Colon (tissue), 2 donors: ENCODE measurements at regions not wholly inside any gene's neighbourhood (a gene's known extent, or its start where the extent isn't known, plus 50 kb on each side); places are given as distances from the start of the nearest gene placed in this dataset.
A peak's percentile ranks its signal among the peaks of the same experiment; 100 is the strongest.

Source experiments
- FAIRE-seq: peaks from 2 replicates; lab custom pipeline; 2012; peaks lifted over from hg19 to GRCh38; lab: Jason Lieb, UNC
- donor health status: control.
- donor health status: control.

DNA sequence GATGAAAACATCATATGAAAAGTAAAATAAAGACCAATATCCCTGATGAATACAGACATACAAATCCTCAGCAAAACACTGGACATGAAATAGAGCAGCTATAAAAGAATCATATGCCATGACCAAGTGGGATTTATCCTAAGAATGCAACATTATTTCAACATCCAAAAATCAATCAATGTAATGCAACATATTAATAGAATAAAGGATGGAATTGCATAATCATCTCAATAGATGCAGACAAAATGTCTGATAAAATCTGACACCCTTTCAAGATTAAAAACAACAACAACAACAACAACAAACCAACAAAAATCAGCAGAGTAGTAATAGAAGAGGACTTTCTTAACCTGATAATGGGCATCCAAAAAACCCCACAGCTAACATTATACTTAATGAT, 63.8 kb upstream of the IL1R1 start:
- FAIRE-seq, result peak; percentile 57

DNA sequence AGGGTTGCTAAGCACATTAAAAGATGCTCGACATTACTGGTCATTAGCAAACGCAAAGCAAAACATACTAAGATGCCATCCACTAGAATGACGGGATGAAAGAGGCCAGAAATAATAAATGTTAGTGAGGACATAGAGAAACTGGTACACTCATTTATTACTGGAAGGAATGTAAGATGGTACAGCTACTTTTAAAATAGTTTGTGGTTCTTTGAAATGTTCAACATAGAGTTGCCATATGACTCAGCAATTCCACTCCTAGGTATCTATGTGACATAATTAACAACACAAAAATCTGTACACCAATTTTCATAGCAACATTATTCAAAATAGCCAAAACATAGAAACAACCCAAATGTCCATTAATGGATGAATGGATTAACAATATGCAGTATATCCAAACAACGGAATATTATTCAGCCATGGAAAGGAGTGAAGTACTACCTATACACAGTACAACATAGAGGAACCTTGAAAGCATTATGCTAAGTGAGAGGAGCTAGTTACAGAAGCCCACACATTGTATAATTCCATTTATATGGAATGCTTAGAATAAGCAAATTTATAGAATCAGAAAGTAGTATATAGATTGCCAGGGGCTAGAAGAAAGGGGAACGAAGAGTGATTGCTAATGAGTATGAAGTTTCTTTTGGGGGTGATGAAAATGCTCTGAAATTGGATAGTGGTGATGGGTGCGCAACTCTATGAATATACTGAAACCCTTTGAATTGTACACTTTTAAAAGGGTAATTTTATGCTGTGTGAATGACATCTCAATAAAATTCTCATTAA, 61.9 kb upstream of the IL1R1 start:
- no peak for FAIRE-seq

DNA sequence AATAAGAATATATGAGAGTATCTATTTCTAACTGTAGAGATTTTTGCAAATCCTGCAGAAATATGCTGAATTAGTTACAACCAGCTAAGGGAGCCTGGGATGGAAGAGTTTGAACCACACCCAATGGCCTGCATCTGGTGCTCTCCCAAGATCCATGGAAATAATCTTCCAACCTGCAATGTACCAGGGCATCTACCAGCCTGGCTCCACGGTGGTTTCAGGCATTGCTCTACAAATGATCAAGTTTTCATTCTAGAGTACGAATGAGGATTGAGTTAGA, 61.4 kb upstream of the IL1R1 start:
- FAIRE-seq, result no peak

DNA sequence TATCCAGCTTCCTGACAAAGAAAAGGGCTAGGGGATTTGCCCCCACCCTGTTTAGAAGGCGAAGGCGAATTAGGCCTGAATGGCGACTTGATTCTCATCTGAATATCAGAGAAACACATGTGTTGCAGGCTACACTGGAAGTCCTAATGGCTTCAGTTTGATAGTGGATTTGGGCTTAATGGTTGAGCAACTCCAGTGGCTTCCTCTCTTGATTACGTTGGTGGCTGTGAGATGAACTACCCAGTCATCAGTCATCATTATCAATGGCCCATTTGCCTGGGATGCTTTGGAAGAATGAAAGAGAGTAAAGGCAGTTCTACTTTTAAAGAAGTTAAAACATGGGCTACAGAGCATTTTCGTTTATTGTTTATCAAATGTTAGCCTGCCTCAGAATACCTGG, 60.9 kb upstream of the IL1R1 start:
- FAIRE-seq, result no peak

DNA sequence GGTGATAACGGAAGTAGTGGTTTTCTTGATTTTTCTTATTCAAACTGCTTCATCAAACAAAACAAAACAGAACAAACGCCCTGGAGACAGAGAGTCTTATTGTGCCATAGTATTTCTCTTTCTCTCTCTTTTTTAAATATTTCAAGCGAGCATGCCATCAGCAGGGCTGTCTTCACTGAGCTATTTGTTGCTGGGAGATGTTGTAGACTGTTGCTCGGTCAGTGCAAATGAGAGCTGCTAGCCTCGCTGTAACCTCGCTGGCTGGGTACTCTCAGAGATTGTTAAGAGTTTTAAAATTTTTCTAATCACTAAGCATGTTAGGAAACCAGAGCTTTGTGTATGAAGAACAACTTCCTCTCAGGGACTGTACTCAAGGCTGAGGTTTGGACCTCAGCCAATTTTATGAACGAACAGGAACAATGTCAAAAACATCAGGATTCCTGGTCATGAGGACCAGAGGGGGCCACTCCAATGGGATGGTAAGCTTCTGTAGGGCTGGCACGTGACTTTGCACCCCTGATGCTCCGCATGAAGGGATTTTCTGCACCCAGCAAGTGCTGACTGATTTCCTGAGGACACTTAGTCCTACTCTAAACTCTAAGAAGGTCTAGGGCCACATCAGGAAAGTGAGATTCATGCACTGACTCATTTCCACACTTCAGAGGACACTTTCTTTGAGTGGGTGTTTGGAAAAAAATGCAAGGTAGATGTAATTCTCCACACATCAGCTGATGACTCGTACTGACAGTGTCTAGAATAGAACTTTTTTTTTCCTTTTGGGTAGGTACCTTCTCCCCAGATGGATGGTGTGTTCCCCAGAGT, 59.8 kb upstream of the IL1R1 start:
- FAIRE-seq, result no peak

DNA sequence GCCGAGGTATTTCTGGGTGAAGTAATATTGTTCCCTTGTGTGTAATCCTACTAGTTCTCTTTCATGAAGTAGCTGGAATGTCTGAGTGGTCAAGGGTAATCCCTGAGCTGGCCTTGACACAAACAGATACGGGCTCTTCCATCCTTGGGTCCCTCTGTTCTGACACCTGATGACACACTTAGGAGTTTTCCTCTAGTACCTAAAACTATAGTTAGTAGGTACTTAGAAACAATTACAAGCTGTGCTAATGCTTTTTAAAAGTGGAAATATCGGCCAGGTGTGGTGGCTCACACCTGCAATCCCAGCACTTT, 59.2 kb upstream of the IL1R1 start:
- FAIRE-seq, result no peak

DNA sequence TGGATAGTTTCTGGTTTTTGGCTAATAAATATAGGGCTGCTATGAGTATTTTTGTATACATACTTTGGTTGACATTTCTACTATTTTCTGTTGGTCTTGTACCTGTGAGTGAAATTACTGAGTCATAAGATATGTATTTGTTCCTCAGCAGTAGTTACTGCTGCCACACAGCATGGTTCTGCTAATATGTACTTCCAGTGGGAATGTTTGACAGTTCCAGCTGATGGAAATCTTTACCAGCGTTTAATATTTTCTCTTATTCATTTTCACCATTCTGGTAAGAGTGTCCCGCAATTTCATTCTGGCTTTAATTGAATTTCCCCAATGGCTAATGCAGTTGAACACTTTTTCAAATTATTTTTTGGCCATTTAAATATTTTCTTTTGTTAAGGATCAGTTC, 57.9 kb upstream of the IL1R1 start:
- no peak for FAIRE-seq

DNA sequence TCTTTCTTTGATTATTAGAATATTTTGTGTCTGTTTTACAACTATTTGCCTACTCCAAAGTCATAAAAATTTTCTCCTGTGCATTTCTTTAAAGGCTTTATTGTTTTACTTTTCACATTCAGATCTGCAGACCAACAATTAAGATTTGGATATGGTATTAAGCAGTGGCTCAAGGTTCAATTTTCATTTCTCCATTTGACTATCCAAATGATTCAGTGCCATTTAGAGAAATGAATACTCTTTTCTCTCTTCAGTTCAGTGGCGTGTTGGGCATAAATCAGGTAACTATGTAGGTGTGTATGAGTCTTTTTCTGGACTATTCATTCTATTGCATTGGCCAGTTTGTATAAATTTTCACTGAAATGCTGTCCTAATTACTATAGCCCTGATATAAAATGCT, 57.3 kb upstream of the IL1R1 start:
- no peak for FAIRE-seq

DNA sequence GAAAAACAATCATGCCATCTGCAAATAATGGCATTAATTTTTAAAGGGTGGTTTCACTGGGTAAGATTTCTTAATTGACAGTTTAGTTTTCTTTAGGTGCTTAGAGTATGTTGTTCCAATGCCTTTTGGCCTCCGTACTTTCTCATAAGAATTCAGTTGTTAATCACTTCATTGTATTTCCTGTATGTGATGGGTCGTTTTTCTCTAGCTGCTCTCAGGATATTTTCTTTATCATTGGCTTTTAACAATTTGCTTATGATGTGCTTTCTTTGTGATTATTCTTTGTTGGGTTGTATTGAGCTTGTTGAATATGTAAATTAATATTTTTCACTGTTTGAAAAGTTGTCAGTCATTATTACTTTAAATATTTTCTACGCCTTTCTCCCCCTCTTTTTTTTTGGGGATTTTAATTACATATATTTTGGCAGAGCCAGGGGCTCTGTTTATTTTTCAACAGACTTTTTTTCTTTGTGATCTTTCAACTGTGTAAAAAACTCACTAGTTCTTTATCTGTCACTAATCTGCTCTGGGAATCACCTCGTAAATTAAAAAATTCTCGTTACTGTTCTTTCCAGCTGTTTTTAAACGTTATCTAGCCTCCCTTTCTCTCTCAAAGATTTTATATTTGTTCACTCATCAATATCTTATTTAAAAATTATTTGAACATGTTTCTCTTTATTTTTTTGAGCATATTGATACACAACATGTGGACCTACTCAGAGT, 56.2 kb upstream of the IL1R1 start:
- no peak for FAIRE-seq

DNA sequence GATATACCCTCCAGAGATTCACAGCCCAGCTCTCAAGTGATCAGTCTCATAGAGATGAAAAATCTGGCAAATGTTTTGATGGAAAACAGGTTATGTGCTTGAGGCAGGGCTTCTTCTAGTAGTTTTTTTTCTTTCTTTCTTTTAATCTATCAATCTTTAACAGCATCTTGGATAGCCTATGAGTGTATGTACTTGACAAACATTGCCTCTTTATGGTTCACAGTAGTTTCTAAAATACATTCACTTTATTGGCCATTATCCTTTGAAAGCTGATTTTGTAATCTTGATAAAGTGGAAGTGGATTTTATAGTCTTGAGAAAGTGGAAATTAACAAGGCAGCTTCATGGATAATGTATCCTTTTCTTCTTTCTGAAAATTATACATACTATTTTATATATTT, 51.4 kb upstream of the IL1R1 start:
- FAIRE-seq, result no peak

DNA sequence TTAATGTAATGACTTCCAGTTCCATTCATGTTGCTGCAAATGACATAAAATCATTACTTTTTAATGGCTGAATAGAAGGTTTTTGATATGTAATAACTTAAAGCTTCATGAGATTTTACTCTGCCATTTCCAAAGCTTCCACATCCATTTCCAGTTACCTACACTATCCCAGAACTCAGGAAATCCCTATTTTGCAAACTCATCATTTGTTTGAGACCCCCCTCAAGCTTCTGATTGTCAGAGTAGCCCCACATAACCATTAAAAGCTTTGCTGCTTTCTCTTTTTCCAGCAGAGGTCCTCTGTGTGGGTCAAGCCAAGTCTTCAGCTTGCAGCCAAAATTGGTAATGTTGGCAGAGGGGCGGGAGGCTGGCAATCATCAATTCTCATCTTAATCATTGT, 50.6 kb upstream of the IL1R1 start:
- no peak for FAIRE-seq

DNA sequence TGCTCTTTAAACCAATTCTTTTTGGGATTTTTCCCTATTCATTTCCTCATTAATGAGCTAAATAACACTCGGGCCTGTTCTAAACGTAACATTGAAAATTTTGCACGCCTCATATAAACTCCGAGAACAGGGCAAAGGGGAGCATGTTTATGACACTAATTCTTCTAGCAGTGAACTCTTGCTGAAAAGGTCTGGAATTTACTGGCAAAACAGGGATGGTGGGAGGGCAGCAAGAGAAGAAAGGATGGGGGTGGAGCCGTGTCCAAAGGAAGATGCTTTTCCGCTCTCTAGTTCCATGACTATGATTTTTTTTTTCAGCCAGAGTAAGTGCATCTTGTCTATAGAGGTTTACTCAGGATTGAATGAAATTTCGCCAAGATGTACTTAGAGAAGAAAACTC, 50.0 kb upstream of the IL1R1 start:
- FAIRE-seq, result no peak
